HCT116 (cell line): ENCODE measurements at regions not wholly inside any gene's neighbourhood (a gene's known extent, or its start where the extent isn't known, plus 50 kb on each side); places are given as distances from the start of the nearest gene placed in this dataset.

ENCODE experiments used
- ATAC-seq: fragments of 200-7000 bp; cut with Tn5 transposase; 2 replicates; pipeline ENCODE4 v1.9.1; 2020; ENCODE audit warnings: mild to moderate bottlenecking, moderate library complexity
- BruUV-seq: library from RNA; stranded (reverse); fragments of 400-500 nt; replicated peaks from 2 replicates; lab custom pipeline; 2021; lab: Mats Ljungman, UMichigan
- CTCF ChIA-PET: fragments of 300-600 bp; sonication (Branson Sonifier 250); formaldehyde crosslinking; loops from one replicate; lab custom pipeline; 2021; ENCODE audit warnings: antibody characterized with exemption; lab: Charles Lee
- POLR2A ChIA-PET: fragments of 300-600, 350-600 bp; sonication (Branson Sonifier 250); formaldehyde crosslinking; loops from one replicate; lab custom pipeline; 2021; ENCODE audit warnings: antibody characterized with exemption; lab: Charles Lee
- RAD21 ChIA-PET, 2 experiments: fragments of 300-600 bp; sonication (Branson Sonifier 250); formaldehyde crosslinking; loops; one replicate each; lab custom pipeline; 2023; ENCODE audit warnings: low total read pairs in 2 of 2; ENCODE audit not compliant: uncharacterized antibody in 2 of 2, unreplicated experiment in 2 of 2, low non-redundant PET in 1 of 2; lab: Charles Lee
- DNase-seq: peaks from one replicate; pipeline ENCODE4 v3.0.0-alpha.2; 2010; ENCODE audit warnings: low read depth, low spot score
- H2AFZ ChIP-seq: fragments of 200-600 bp; shearing (Covaris generic), sonication (generic); 2 replicates; pipeline ENCODE4 v1.6.1; 2017; ENCODE audit warnings: low read depth, mixed run types, mixed read lengths, antibody characterized with exemption, low read length; ENCODE audit not compliant: poor library complexity, severe bottlenecking
- H3K27ac ChIP-seq: 2 replicates; pipeline ENCODE4 v1.5.1; 2012; ENCODE audit warnings: low read depth, low read length
- H3K27me3 ChIP-seq: fragments of 200-600 bp; sonication (generic); 2 replicates; pipeline ENCODE4 v1.6.1; 2016; ENCODE audit warnings: mixed run types, low read length, mixed read lengths; ENCODE audit not compliant: insufficient read depth
- H3K36me3 ChIP-seq, 2 experiments: fragments of 200-500 bp in 1 of 2; fragments of 200-600 bp in 1 of 2; sonication (Bioruptor generic) in 1 of 2; sonication (generic) in 1 of 2; 2 replicates each; pipeline versions ENCODE4 v1.5.1 to v1.6.1; 2014 to 2016; ENCODE audit warnings: low read length in 2 of 2, inconsistent platforms in 1 of 2, mixed read lengths in 1 of 2, mixed run types in 1 of 2; ENCODE audit not compliant: insufficient read depth in 2 of 2, control insufficient read depth in 1 of 2
- H3K4me1 ChIP-seq, 2 experiments: fragments of 200-600 bp in 1 of 2; sonication (generic) in 1 of 2; 2 replicates each; pipeline versions ENCODE4 v1.5.1 to v1.6.1; 2012 to 2017; ENCODE audit warnings: low read length in 2 of 2, inconsistent platforms in 1 of 2, mild to moderate bottlenecking in 1 of 2, mixed read lengths in 1 of 2, mixed run types in 1 of 2, moderate library complexity in 1 of 2; ENCODE audit not compliant: insufficient read depth in 2 of 2, control insufficient read depth in 1 of 2
- H3K4me2 ChIP-seq: fragments of 200-600 bp; sonication (generic); 2 replicates; pipeline ENCODE4 v1.6.1; 2017; ENCODE audit warnings: mixed run types, low read length, mixed read lengths
- H3K4me3 ChIP-seq, 2 experiments: fragments of 200-600 bp in 1 of 2; sonication (generic) in 1 of 2; replicated peaks in 1 of 2; 2 replicates each; pipeline ENCODE4 v1.5.1; 2011 to 2016; ENCODE audit warnings: low read length in 2 of 2, control low read depth in 1 of 2, low read depth in 1 of 2, mild to moderate bottlenecking in 1 of 2, mixed read lengths in 1 of 2, mixed run types in 1 of 2
- H3K79me2 ChIP-seq: fragments of 200-600 bp; sonication (generic); 2 replicates; pipeline ENCODE4 v1.6.1; 2017; ENCODE audit warnings: mild to moderate bottlenecking, mixed run types, low read length, moderate library complexity, mixed read lengths; ENCODE audit not compliant: insufficient read depth
- H3K9ac ChIP-seq: fragments of 200-600 bp; sonication (generic); 2 replicates; pipeline ENCODE4 v1.6.1; 2016; ENCODE audit warnings: low read length, mixed read lengths
- H3K9me2 ChIP-seq: fragments of 200-600 bp; sonication (generic), shearing (Covaris generic); 2 replicates; pipeline ENCODE4 v1.6.1; 2017; ENCODE audit warnings: mixed run types, mild to moderate bottlenecking, moderate library complexity; ENCODE audit not compliant: insufficient read depth
- H3K9me3 ChIP-seq, 2 experiments: fragments of 200-500 bp in 1 of 2; fragments of 200-600 bp in 1 of 2; sonication (Bioruptor generic) in 1 of 2; sonication (generic) in 1 of 2; 2 replicates each; pipeline ENCODE4 v1.6.1; 2014 to 2017; ENCODE audit warnings: low read length in 2 of 2, mixed read lengths in 2 of 2, inconsistent platforms in 1 of 2, low read depth in 1 of 2, mild to moderate bottlenecking in 1 of 2, mixed run types in 1 of 2, moderate library complexity in 1 of 2; ENCODE audit not compliant: control insufficient read depth in 1 of 2, insufficient read depth in 1 of 2
- H4K20me1 ChIP-seq: fragments of 200-600 bp; sonication (generic), shearing (Covaris generic); 2 replicates; pipeline ENCODE4 v1.6.1; 2017; ENCODE audit warnings: mixed run types, mild to moderate bottlenecking, moderate library complexity; ENCODE audit not compliant: insufficient read depth
- CBX3 ChIP-seq: IDR thresholded peaks from 2 replicates; pipeline ENCODE4 v1.6.1; 2012; ENCODE audit warnings: low read depth
- EGR1 ChIP-seq: IDR thresholded peaks from 2 replicates; pipeline ENCODE4 v1.6.1; 2012; ENCODE audit warnings: low read depth
- TCF7L2 ChIP-seq: IDR thresholded peaks from 2 replicates; pipeline ENCODE4 v1.7.0; 2011; ENCODE audit warnings: borderline replicate concordance, inconsistent platforms; ENCODE audit not compliant: insufficient read depth, insufficient read length; ENCODE audit errors: extremely low read depth
- YY1 ChIP-seq: IDR thresholded peaks from 2 replicates; pipeline ENCODE4 v1.6.1; 2011; ENCODE audit warnings: low read length, low read depth, moderate library complexity, mild to moderate bottlenecking; ENCODE audit not compliant: insufficient replicate concordance; ENCODE audit errors: extremely low read depth
- ZFX ChIP-seq: fragments of 450-650 bp; IDR thresholded peaks from 2 replicates; pipeline ENCODE4 v1.6.1; 2017
- intact Hi-C: fragments of 100-400 bp; cut with micrococcal nuclease; formaldehyde crosslinking; loops from 2 replicates; pipeline ENCODE4 v1.10.0; 2022
- TF ChIP-seq, protein P1 (sequence below): IDR thresholded peaks from 2 replicates; pipeline ENCODE4 v1.6.1; 2012
- TF ChIP-seq, protein P2 (sequence below): IDR thresholded peaks from 2 replicates; pipeline ENCODE4 v1.6.1; 2012

DNA sequence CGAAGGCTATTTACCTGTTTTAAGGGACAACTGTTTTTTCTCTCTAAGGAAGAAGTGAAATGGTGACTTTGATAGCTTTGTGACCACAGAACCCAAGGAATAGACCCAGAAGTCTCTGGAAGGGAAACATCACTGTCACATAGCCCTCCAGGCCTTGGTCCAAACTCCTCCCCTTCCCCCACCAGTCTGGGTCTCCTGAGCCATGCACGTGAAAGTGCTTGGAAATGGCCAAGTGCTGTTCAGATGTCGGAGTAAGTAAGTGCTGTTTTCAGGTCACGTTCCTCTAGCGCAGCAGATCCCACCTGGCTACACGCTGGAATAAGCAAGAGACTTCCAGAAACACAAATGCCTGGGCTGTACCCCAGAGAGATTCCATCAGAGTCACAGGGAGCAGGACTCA lies 73.0 kb upstream of the AFF3 start:
- Histone ChIP-seq H3K9ac (no peak overlapping the region), H3K9me2 (no peaks in the 10 kb centered on the region), H3K4me3 (no peak overlapping the region), H3K36me3 (no peaks in the 10 kb centered on the region), H3K4me2 (no peak overlapping the region), H3K27me3 (peaks cover 5% of the 10 kb centered on the region; the same call in 1 of the 2 replicates), H3K27ac (no peak overlapping the region), H2AFZ (no peak overlapping the region), H3K79me2 (no peaks in the 10 kb centered on the region), H3K4me1 (no peaks in the 10 kb centered on the region), H4K20me1 (no peaks in the 10 kb centered on the region), H3K9me3 (no peaks in the 10 kb centered on the region)
- no TSS peak for BruUV-seq
- ChIA-PET CTCF (no interaction called here), POLR2A (no interaction called here), RAD21 (no interaction called here)
- ATAC-seq = no peak
- DNase-seq = no peak
- intact Hi-C loops = no loop called here
- TF ChIP-seq EGR1 (no peak), YY1 (no peak), TCF7L2 (no peak)
- TF ChIP-seq, protein P1, sequence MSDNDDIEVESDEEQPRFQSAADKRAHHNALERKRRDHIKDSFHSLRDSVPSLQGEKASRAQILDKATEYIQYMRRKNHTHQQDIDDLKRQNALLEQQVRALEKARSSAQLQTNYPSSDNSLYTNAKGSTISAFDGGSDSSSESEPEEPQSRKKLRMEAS = no peak

DNA sequence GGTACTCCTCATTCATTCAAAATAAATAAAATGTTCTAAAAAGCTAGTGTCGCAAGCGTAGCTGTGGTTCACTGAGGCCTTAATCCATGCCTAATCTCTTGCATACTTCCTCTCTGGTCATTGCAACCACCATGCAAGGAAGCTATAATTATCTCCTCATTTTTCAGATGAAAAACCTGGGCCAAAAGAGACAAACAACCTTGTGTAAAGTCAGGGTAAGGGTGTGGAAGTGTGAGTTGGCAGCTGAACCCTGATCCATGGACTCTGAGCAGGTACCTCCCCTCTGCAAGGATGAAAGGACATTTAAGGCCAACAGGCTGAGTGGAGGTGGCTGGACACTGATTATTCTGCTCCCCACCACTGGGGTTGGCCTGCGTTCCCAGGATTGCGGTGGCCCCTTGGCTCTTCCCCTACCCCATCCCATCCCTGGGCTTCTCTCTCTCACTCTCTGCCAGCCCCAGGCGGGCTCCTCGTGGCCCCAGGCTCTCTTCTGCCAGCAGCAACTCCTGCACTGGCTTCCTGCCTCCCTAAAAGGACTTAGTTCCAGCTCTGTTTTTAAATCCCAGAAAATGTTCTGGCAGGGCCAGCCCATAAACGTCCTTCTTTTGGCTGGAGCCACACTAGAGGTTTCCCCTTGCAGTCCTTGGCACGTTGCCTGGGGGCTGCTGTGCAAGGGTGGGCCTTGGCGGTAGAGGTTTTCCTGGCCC lies 72.0 kb upstream of the AFF3 start:
- BruUV-seq = no TSS peak
- H3K4me3 ChIP-seq = no peak overlapping the region
- TF ChIP-seq, protein P2, sequence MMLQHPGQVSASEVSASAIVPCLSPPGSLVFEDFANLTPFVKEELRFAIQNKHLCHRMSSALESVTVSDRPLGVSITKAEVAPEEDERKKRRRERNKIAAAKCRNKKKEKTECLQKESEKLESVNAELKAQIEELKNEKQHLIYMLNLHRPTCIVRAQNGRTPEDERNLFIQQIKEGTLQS = no peak
- TF ChIP-seq, protein P1 = no peak
- TF ChIP-seq ZFX (no peak), EGR1 (no peak), YY1 (no peak), CBX3 (no peak)
- H3K4me2 ChIP-seq = no peak overlapping the region
- H3K9ac ChIP-seq = no peak overlapping the region
- no peaks in the 10 kb centered on the region for H3K9me3 ChIP-seq
- no peak overlapping the region for H2AFZ ChIP-seq
- DNase-seq (no peak), ATAC-seq (no peak)
- no peaks in the 10 kb centered on the region for H4K20me1 ChIP-seq
- no peaks in the 10 kb centered on the region for H3K79me2 ChIP-seq
- no peaks in the 10 kb centered on the region for H3K36me3 ChIP-seq
- ChIA-PET RAD21 (no interaction called here), CTCF (no interaction called here), POLR2A (no interaction called here)
- intact Hi-C loops = no loop called here
- no peaks in the 10 kb centered on the region for H3K9me2 ChIP-seq
- H3K27me3 ChIP-seq = peaks cover 8% of the 10 kb centered on the region; the same call in 1 of the 2 replicates
- no peak overlapping the region for H3K27ac ChIP-seq
- H3K4me1 ChIP-seq = no peaks in the 10 kb centered on the region
